H9 (cell line): ENCODE measurements at regions not wholly inside any gene's neighbourhood (a gene's known extent, or its start where the extent isn't known, plus 50 kb on each side); places are given as distances from the start of the nearest gene placed in this dataset.

Experiments used
- DNase-seq: peaks from one replicate; pipeline ENCODE4 v3.0.0-alpha.2; 2017
- H2AFZ ChIP-seq: one replicate; pipeline ENCODE4 v1.6.1; 2013; ENCODE audit warnings: mild to moderate bottlenecking, low read length, control low read depth, moderate library complexity
- H2AK5ac ChIP-seq: 2 replicates; pipeline ENCODE4 v1.6.1; 2013; ENCODE audit warnings: low read length, control low read depth, mixed read lengths; ENCODE audit not compliant: insufficient read length
- H2BK120ac ChIP-seq: one replicate; pipeline ENCODE4 v1.6.1; 2013; ENCODE audit warnings: low read depth, mild to moderate bottlenecking, low read length, control low read depth, inconsistent platforms; ENCODE audit not compliant: poor library complexity, severe bottlenecking
- H2BK12ac ChIP-seq: 2 replicates; pipeline ENCODE4 v1.6.1; 2013; ENCODE audit warnings: low read length, control low read depth, mixed read lengths, low read depth; ENCODE audit not compliant: insufficient read length
- H2BK15ac ChIP-seq: 2 replicates; pipeline ENCODE4 v1.6.1; 2013; ENCODE audit warnings: low read depth, low read length, control low read depth
- H2BK20ac ChIP-seq: one replicate; pipeline ENCODE4 v1.6.1; 2013; ENCODE audit warnings: low read depth, mild to moderate bottlenecking, low read length, control low read depth, inconsistent platforms; ENCODE audit not compliant: poor library complexity, severe bottlenecking
- H2BK5ac ChIP-seq: 2 replicates; pipeline ENCODE4 v1.6.1; 2013; ENCODE audit warnings: low read length, control low read depth, mixed read lengths; ENCODE audit not compliant: insufficient read length
- H3K14ac ChIP-seq: 2 replicates; pipeline ENCODE4 v1.6.1; 2013; ENCODE audit warnings: low read length, control low read depth; ENCODE audit not compliant: insufficient read depth
- H3K18ac ChIP-seq: 2 replicates; pipeline ENCODE4 v1.6.1; 2013; ENCODE audit warnings: low read depth, mild to moderate bottlenecking, mixed read lengths, low read length, control low read depth; ENCODE audit not compliant: insufficient read length
- H3K23ac ChIP-seq: 2 replicates; pipeline ENCODE4 v1.6.1; 2013; ENCODE audit warnings: low read length, control low read depth, mixed read lengths, low read depth; ENCODE audit not compliant: insufficient read length
- H3K23me2 ChIP-seq: 2 replicates; pipeline ENCODE4 v1.6.1; 2013; ENCODE audit warnings: low read depth, mild to moderate bottlenecking, mixed read lengths, low read length, control low read depth; ENCODE audit not compliant: insufficient read length, poor library complexity, severe bottlenecking
- H3K27ac ChIP-seq: 2 replicates; pipeline ENCODE4 v1.5.1; 2013; ENCODE audit warnings: low read length, control low read depth, mixed read lengths, low read depth; ENCODE audit not compliant: insufficient read length
- H3K27me3 ChIP-seq: 2 replicates; pipeline ENCODE4 v1.6.1; 2013; ENCODE audit warnings: low read length, control low read depth, inconsistent platforms; ENCODE audit not compliant: insufficient read depth
- H3K4ac ChIP-seq: 2 replicates; pipeline ENCODE4 v1.6.1; 2013; ENCODE audit warnings: low read depth, mild to moderate bottlenecking, control low read depth, inconsistent platforms, low read length, moderate library complexity
- H3K4me1 ChIP-seq: 2 replicates; pipeline ENCODE4 v1.6.1; 2013; ENCODE audit warnings: low read length, control low read depth, inconsistent platforms; ENCODE audit not compliant: insufficient read depth
- H3K4me2 ChIP-seq: 2 replicates; pipeline ENCODE4 v1.6.1; 2013; ENCODE audit warnings: low read length, control low read depth, mixed read lengths; ENCODE audit not compliant: insufficient read length, insufficient read depth
- H3K56ac ChIP-seq: 2 replicates; pipeline ENCODE4 v1.6.1; 2013; ENCODE audit warnings: low read depth, mild to moderate bottlenecking, mixed read lengths, low read length, control low read depth; ENCODE audit not compliant: insufficient read length
- H3K79me1 ChIP-seq: 2 replicates; pipeline ENCODE4 v1.6.1; 2013; ENCODE audit warnings: low read depth, mild to moderate bottlenecking, moderate library complexity, low read length, control low read depth, inconsistent platforms; ENCODE audit not compliant: insufficient read depth, poor library complexity, severe bottlenecking
- H3K79me2 ChIP-seq: 2 replicates; pipeline ENCODE4 v1.6.1; 2013; ENCODE audit warnings: low read length, control low read depth, inconsistent platforms; ENCODE audit not compliant: insufficient read depth
- H3K9ac ChIP-seq: 2 replicates; pipeline ENCODE4 v1.6.1; 2013; ENCODE audit warnings: low read length, control low read depth, mixed read lengths; ENCODE audit not compliant: insufficient read length; ENCODE audit errors: extremely low read depth
- H3K9me3 ChIP-seq: one replicate; pipeline ENCODE4 v1.6.1; 2013; ENCODE audit warnings: low read depth, low read length, inconsistent platforms; ENCODE audit not compliant: control insufficient read depth
- H3T11ph ChIP-seq: one replicate; pipeline ENCODE4 v1.6.1; 2013; ENCODE audit warnings: mild to moderate bottlenecking, low read length, control low read depth, inconsistent platforms
- H4K20me1 ChIP-seq: one replicate; pipeline ENCODE4 v1.6.1; 2013; ENCODE audit not compliant: control insufficient read depth, insufficient read length, insufficient read depth
- H4K5ac ChIP-seq: 2 replicates; pipeline ENCODE4 v1.6.1; 2013; ENCODE audit warnings: low read depth, mild to moderate bottlenecking, mixed read lengths, low read length, control low read depth; ENCODE audit not compliant: insufficient read length
- H4K8ac ChIP-seq: replicated peaks from 2 replicates; pipeline ENCODE4 v1.6.1; 2013; ENCODE audit warnings: low read length, control low read depth, mixed read lengths, low read depth; ENCODE audit not compliant: insufficient read length
- H4K91ac ChIP-seq: 2 replicates; pipeline ENCODE4 v1.6.1; 2013; ENCODE audit warnings: low read depth, mild to moderate bottlenecking, moderate library complexity, mixed read lengths, low read length, control low read depth; ENCODE audit not compliant: insufficient read length
- H3K27ac Mint-ChIP-seq, 3 experiments: 2 replicates in 2 of 3; 3 replicates in 1 of 3; pipeline ENCODE4 v1.8.0; 2020 to 2021; ENCODE audit warnings: mixed read lengths in 3 of 3, mild to moderate bottlenecking in 1 of 3, moderate library complexity in 1 of 3
- H3K27me3 Mint-ChIP-seq: 2 replicates; pipeline ENCODE4 v1.8.0; 2021; ENCODE audit warnings: low read depth, mild to moderate bottlenecking, moderate library complexity, mixed read lengths
- H3K36me3 Mint-ChIP-seq, 3 experiments: 2 replicates in 2 of 3; 3 replicates in 1 of 3; pipeline ENCODE4 v1.8.0; 2020 to 2021; ENCODE audit warnings: low read depth in 3 of 3, mixed read lengths in 3 of 3; ENCODE audit not compliant: insufficient read depth in 1 of 3
- H3K4me1 Mint-ChIP-seq, 2 experiments: 2 replicates each; pipeline ENCODE4 v1.8.0; 2020; ENCODE audit warnings: mixed read lengths in 2 of 2
- H3K4me3 Mint-ChIP-seq, 2 experiments: 2 replicates in 1 of 2; 3 replicates in 1 of 2; pipeline ENCODE4 v1.8.0; 2020 to 2021; ENCODE audit warnings: mild to moderate bottlenecking in 2 of 2, mixed read lengths in 2 of 2, moderate library complexity in 1 of 2
- H3K9me3 Mint-ChIP-seq, 2 experiments: 2 replicates in 1 of 2; 3 replicates in 1 of 2; pipeline ENCODE4 v1.8.0; 2020; ENCODE audit warnings: mild to moderate bottlenecking in 2 of 2, mixed read lengths in 2 of 2, moderate library complexity in 1 of 2
- TF ChIP-seq, protein P1 (sequence below): fragments of 200-600 bp; sonication (generic); conservative IDR thresholded peaks from 3 replicates; pipeline ENCODE4 v1.8.0; 2021; ENCODE audit warnings: antibody characterized with exemption, mild to moderate bottlenecking

GRCh38 chr5:145673786-145674185 is 161.4 kb downstream of the PRELID2 start:
- Mint-ChIP-seq H3K36me3 (no peaks in the 10 kb centered on the region), H3K27me3 (no peaks in the 10 kb centered on the region), H3K27ac (no peak overlapping the region), H3K4me1 (no peaks in the 10 kb centered on the region), H3K9me3 (no peaks in the 10 kb centered on the region), H3K4me3 (no peak overlapping the region)
- Histone ChIP-seq H2BK5ac (no peak overlapping the region), H3K23me2 (no peaks in the 10 kb centered on the region), H4K8ac (no peak overlapping the region), H2AK5ac (no peak overlapping the region), H3K14ac (no peak overlapping the region), H2BK12ac (no peak overlapping the region), H4K20me1 (no peaks in the 10 kb centered on the region), H3K56ac (no peak overlapping the region), H4K5ac (no peak overlapping the region), H3K4me1 (no peaks in the 10 kb centered on the region), H2BK20ac (no peak overlapping the region), H2BK120ac (no peak overlapping the region), H3K79me2 (no peaks in the 10 kb centered on the region), H3K4me2 (no peak overlapping the region), H3K27me3 (no peaks in the 10 kb centered on the region), H3K9me3 (no peaks in the 10 kb centered on the region), H3T11ph (no peak overlapping the region), H3K79me1 (no peaks in the 10 kb centered on the region), H3K27ac (no peak overlapping the region), H4K91ac (no peak overlapping the region), H3K18ac (no peak overlapping the region), H3K4ac (no peak overlapping the region), H2BK15ac (no peak overlapping the region), H3K9ac (no peak overlapping the region), H3K23ac (no peak overlapping the region), H2AFZ (no peak overlapping the region)
- TF ChIP-seq, protein P1, sequence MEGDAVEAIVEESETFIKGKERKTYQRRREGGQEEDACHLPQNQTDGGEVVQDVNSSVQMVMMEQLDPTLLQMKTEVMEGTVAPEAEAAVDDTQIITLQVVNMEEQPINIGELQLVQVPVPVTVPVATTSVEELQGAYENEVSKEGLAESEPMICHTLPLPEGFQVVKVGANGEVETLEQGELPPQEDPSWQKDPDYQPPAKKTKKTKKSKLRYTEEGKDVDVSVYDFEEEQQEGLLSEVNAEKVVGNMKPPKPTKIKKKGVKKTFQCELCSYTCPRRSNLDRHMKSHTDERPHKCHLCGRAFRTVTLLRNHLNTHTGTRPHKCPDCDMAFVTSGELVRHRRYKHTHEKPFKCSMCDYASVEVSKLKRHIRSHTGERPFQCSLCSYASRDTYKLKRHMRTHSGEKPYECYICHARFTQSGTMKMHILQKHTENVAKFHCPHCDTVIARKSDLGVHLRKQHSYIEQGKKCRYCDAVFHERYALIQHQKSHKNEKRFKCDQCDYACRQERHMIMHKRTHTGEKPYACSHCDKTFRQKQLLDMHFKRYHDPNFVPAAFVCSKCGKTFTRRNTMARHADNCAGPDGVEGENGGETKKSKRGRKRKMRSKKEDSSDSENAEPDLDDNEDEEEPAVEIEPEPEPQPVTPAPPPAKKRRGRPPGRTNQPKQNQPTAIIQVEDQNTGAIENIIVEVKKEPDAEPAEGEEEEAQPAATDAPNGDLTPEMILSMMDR = no peak
- DNase-seq = no peak
